ENCODE measurements at regions not wholly inside any gene's neighbourhood (a gene's known extent, or its start where the extent isn't known, plus 50 kb on each side); places are given as distances from the start of the nearest gene placed in this dataset.
A peak's percentile ranks its signal among the peaks of the same experiment; 100 is the strongest.

- H3K27ac ChIP-seq (ENCODE audit: insufficient read depth, low read length, poor library complexity, severe bottlenecking), result no peak overlapping the region
- DNase-seq, result no peak
- H3K4me3 ChIP-seq (ENCODE audit: insufficient read depth, low read depth, low read length, poor library complexity, severe bottlenecking), result no peak overlapping the region
- no peaks in the 10 kb centered on the region for H3K4me1 ChIP-seq (ENCODE audit: control insufficient read depth, insufficient read depth, low read length, poor library complexity, severe bottlenecking)
- no peaks in the 10 kb centered on the region for H3K27me3 ChIP-seq (replicated peaks; ENCODE audit: control insufficient read depth, insufficient read depth, low read length, poor library complexity, severe bottlenecking)
- no peaks in the 10 kb centered on the region for H3K36me3 ChIP-seq (ENCODE audit: control insufficient read depth, insufficient read depth, low read length)
- no peaks in the 10 kb centered on the region for H3K9me3 ChIP-seq (ENCODE audit: control insufficient read depth, low read length)
Measured at GRCh38 chr14:22315336-22315735, 273.7 kb downstream of the DAD1 start.

GRCh38 chr14:22314183-22314820 is 274.7 kb downstream of the DAD1 start:
- no peaks in the 10 kb centered on the region for H3K36me3 ChIP-seq (ENCODE audit: control insufficient read depth, insufficient read depth, low read length)
- no peak overlapping the region for H3K4me3 ChIP-seq (ENCODE audit: insufficient read depth, low read depth, low read length, poor library complexity, severe bottlenecking)
- no peaks in the 10 kb centered on the region for H3K4me1 ChIP-seq (ENCODE audit: control insufficient read depth, insufficient read depth, low read length, poor library complexity, severe bottlenecking)
- DNase-seq, result no peak
- H3K27ac ChIP-seq (ENCODE audit: insufficient read depth, low read length, poor library complexity, severe bottlenecking), result no peak overlapping the region
- no peaks in the 10 kb centered on the region for H3K9me3 ChIP-seq (ENCODE audit: control insufficient read depth, low read length)
- H3K27me3 ChIP-seq (replicated peaks; ENCODE audit: control insufficient read depth, insufficient read depth, low read length, poor library complexity, severe bottlenecking), result no peaks in the 10 kb centered on the region

- Histone ChIP-seq H3K4me1 (ENCODE audit: control insufficient read depth, insufficient read depth, low read length, poor library complexity, severe bottlenecking) (no peaks in the 10 kb centered on the region), H3K36me3 (ENCODE audit: control insufficient read depth, insufficient read depth, low read length) (no peaks in the 10 kb centered on the region), H3K27me3 (replicated peaks; ENCODE audit: control insufficient read depth, insufficient read depth, low read length, poor library complexity, severe bottlenecking) (no peaks in the 10 kb centered on the region), H3K9me3 (ENCODE audit: control insufficient read depth, low read length) (no peaks in the 10 kb centered on the region), H3K27ac (ENCODE audit: insufficient read depth, low read length, poor library complexity, severe bottlenecking) (no peak overlapping the region), H3K4me3 (ENCODE audit: insufficient read depth, low read depth, low read length, poor library complexity, severe bottlenecking) (no peak overlapping the region)
- no peak for DNase-seq
Measured at GRCh38 chr14:22313172-22313801, 275.7 kb downstream of the DAD1 start.

- Histone ChIP-seq H3K4me3 (ENCODE audit: insufficient read depth, low read depth, low read length, poor library complexity, severe bottlenecking) (no peak overlapping the region), H3K27me3 (replicated peaks; ENCODE audit: control insufficient read depth, insufficient read depth, low read length, poor library complexity, severe bottlenecking) (no peaks in the 10 kb centered on the region)
Measured at GRCh38 chr14:22311636-22312035, 277.4 kb downstream of the DAD1 start.

GRCh38 chr14:22305607-22306006 is 283.4 kb downstream of the DAD1 start:
- Histone ChIP-seq H3K27ac (ENCODE audit: insufficient read depth, low read length, poor library complexity, severe bottlenecking) (no peak overlapping the region), H3K36me3 (ENCODE audit: control insufficient read depth, insufficient read depth, low read length) (no peaks in the 10 kb centered on the region), H3K4me1 (ENCODE audit: control insufficient read depth, insufficient read depth, low read length, poor library complexity, severe bottlenecking) (no peaks in the 10 kb centered on the region), H3K9me3 (ENCODE audit: control insufficient read depth, low read length) (no peaks in the 10 kb centered on the region), H3K27me3 (replicated peaks; ENCODE audit: control insufficient read depth, insufficient read depth, low read length, poor library complexity, severe bottlenecking) (no peaks in the 10 kb centered on the region), H3K4me3 (ENCODE audit: insufficient read depth, low read depth, low read length, poor library complexity, severe bottlenecking) (no peak overlapping the region)
- DNase-seq, result no peak

More at GRCh38 chr14:22311636-22312035, 277.4 kb downstream of the DAD1 start:
- no peak overlapping the region for H3K27ac ChIP-seq (ENCODE audit: insufficient read depth, low read length, poor library complexity, severe bottlenecking)
- DNase-seq, result no peak
- H3K36me3 ChIP-seq (ENCODE audit: control insufficient read depth, insufficient read depth, low read length), result no peaks in the 10 kb centered on the region
- H3K9me3 ChIP-seq (ENCODE audit: control insufficient read depth, low read length), result no peaks in the 10 kb centered on the region
- no peaks in the 10 kb centered on the region for H3K4me1 ChIP-seq (ENCODE audit: control insufficient read depth, insufficient read depth, low read length, poor library complexity, severe bottlenecking)

GRCh38 chr14:22304326-22304725 is 284.7 kb downstream of the DAD1 start:
- DNase-seq, result no peak
- peak overlapping the region; percentile 25 for H3K27ac ChIP-seq (ENCODE audit: insufficient read depth, low read length, poor library complexity, severe bottlenecking)
- no peak overlapping the region for H3K4me3 ChIP-seq (ENCODE audit: insufficient read depth, low read depth, low read length, poor library complexity, severe bottlenecking)
- H3K9me3 ChIP-seq (ENCODE audit: control insufficient read depth, low read length), result no peaks in the 10 kb centered on the region
- no peaks in the 10 kb centered on the region for H3K36me3 ChIP-seq (ENCODE audit: control insufficient read depth, insufficient read depth, low read length)
- H3K4me1 ChIP-seq (ENCODE audit: control insufficient read depth, insufficient read depth, low read length, poor library complexity, severe bottlenecking), result no peaks in the 10 kb centered on the region
- no peaks in the 10 kb centered on the region for H3K27me3 ChIP-seq (replicated peaks; ENCODE audit: control insufficient read depth, insufficient read depth, low read length, poor library complexity, severe bottlenecking)

- H3K27me3 ChIP-seq (replicated peaks; ENCODE audit: control insufficient read depth, insufficient read depth, low read length, poor library complexity, severe bottlenecking), result no peaks in the 10 kb centered on the region
- no peaks in the 10 kb centered on the region for H3K4me1 ChIP-seq (ENCODE audit: control insufficient read depth, insufficient read depth, low read length, poor library complexity, severe bottlenecking)
- H3K4me3 ChIP-seq (ENCODE audit: insufficient read depth, low read depth, low read length, poor library complexity, severe bottlenecking), result no peak overlapping the region
- H3K36me3 ChIP-seq (ENCODE audit: control insufficient read depth, insufficient read depth, low read length), result no peaks in the 10 kb centered on the region
- no peak for DNase-seq
- no peaks in the 10 kb centered on the region for H3K9me3 ChIP-seq (ENCODE audit: control insufficient read depth, low read length)
- H3K27ac ChIP-seq (ENCODE audit: insufficient read depth, low read length, poor library complexity, severe bottlenecking), result peak overlapping the region; percentile 25
Measured at GRCh38 chr14:22303589-22304195, 285.3 kb downstream of the DAD1 start.

- Histone ChIP-seq H3K4me1 (ENCODE audit: control insufficient read depth, insufficient read depth, low read length, poor library complexity, severe bottlenecking) (no peaks in the 10 kb centered on the region), H3K4me3 (ENCODE audit: insufficient read depth, low read depth, low read length, poor library complexity, severe bottlenecking) (no peak overlapping the region), H3K36me3 (ENCODE audit: control insufficient read depth, insufficient read depth, low read length) (no peaks in the 10 kb centered on the region), H3K9me3 (ENCODE audit: control insufficient read depth, low read length) (no peaks in the 10 kb centered on the region), H3K27me3 (replicated peaks; ENCODE audit: control insufficient read depth, insufficient read depth, low read length, poor library complexity, severe bottlenecking) (no peaks in the 10 kb centered on the region), H3K27ac (ENCODE audit: insufficient read depth, low read length, poor library complexity, severe bottlenecking) (no peak overlapping the region)
- DNase-seq, result no peak
Measured at GRCh38 chr14:22300646-22301045, 288.4 kb downstream of the DAD1 start.

- no peaks in the 10 kb centered on the region for H3K36me3 ChIP-seq (ENCODE audit: control insufficient read depth, insufficient read depth, low read length)
- no peak for DNase-seq
- no peaks in the 10 kb centered on the region for H3K4me1 ChIP-seq (ENCODE audit: control insufficient read depth, insufficient read depth, low read length, poor library complexity, severe bottlenecking)
- no peaks in the 10 kb centered on the region for H3K9me3 ChIP-seq (ENCODE audit: control insufficient read depth, low read length)
- H3K27ac ChIP-seq (ENCODE audit: insufficient read depth, low read length, poor library complexity, severe bottlenecking), result no peak overlapping the region
- H3K27me3 ChIP-seq (replicated peaks; ENCODE audit: control insufficient read depth, insufficient read depth, low read length, poor library complexity, severe bottlenecking), result no peaks in the 10 kb centered on the region
- H3K4me3 ChIP-seq (ENCODE audit: insufficient read depth, low read depth, low read length, poor library complexity, severe bottlenecking), result no peak overlapping the region
Measured at GRCh38 chr14:22297376-22297775, 291.6 kb downstream of the DAD1 start.

- DNase-seq, result no peak
- H3K27me3 ChIP-seq (replicated peaks; ENCODE audit: control insufficient read depth, insufficient read depth, low read length, poor library complexity, severe bottlenecking), result no peaks in the 10 kb centered on the region
- no peak overlapping the region for H3K4me3 ChIP-seq (ENCODE audit: insufficient read depth, low read depth, low read length, poor library complexity, severe bottlenecking)
- H3K4me1 ChIP-seq (ENCODE audit: control insufficient read depth, insufficient read depth, low read length, poor library complexity, severe bottlenecking), result no peaks in the 10 kb centered on the region
- H3K36me3 ChIP-seq (ENCODE audit: control insufficient read depth, insufficient read depth, low read length), result no peaks in the 10 kb centered on the region
- H3K27ac ChIP-seq (ENCODE audit: insufficient read depth, low read length, poor library complexity, severe bottlenecking), result no peak overlapping the region
- no peaks in the 10 kb centered on the region for H3K9me3 ChIP-seq (ENCODE audit: control insufficient read depth, low read length)
Measured at GRCh38 chr14:22296722-22297121, 292.3 kb downstream of the DAD1 start.

All from effector memory CD4-positive, alpha-beta T cell (primary cell).